Thoracic aorta (tissue), 2 donors: ENCODE measurements at regions not wholly inside any gene's neighbourhood (a gene's known extent, or its start where the extent isn't known, plus 50 kb on each side); places are given as distances from the start of the nearest gene placed in this dataset.

ENCODE experiments used
- ATAC-seq: fragments of 150-250 bp; one replicate; pipeline ENCODE4 v1.8.0; 2017; ENCODE audit warnings: low read depth; ENCODE audit not compliant: insufficient number of reproducible peaks, low FRiP score
- DNase-seq: peaks from one replicate; pipeline ENCODE4 v3.0.0-alpha.2; 2020; ENCODE audit warnings: low spot score
- H3K27ac ChIP-seq, 2 donors: fragments of 200-600 bp; sonication (generic); 1 replicate in 1 of 2; 2 replicates in 1 of 2; pipeline ENCODE4 v1.5.1; 2016; ENCODE audit warnings: mild to moderate bottlenecking in 2 of 2, moderate library complexity in 2 of 2
- H3K27me3 ChIP-seq: fragments of 200-600 bp; sonication (generic); replicated peaks from 2 replicates; pipeline ENCODE4 v1.6.0; 2016; ENCODE audit warnings: mild to moderate bottlenecking; ENCODE audit not compliant: insufficient read depth
- H3K36me3 ChIP-seq: fragments of 200-600 bp; sonication (generic); one replicate; pipeline ENCODE4 v1.5.1; 2016
- H3K4me1 ChIP-seq, 2 donors: fragments of 200-600 bp; sonication (generic); 1 replicate in 1 of 2; 2 replicates in 1 of 2; pipeline versions ENCODE4 v1.5.1 to v1.6.0; 2016; ENCODE audit warnings: low read depth in 2 of 2, mild to moderate bottlenecking in 1 of 2; ENCODE audit not compliant: control insufficient read depth in 1 of 2
- H3K4me3 ChIP-seq: fragments of 200-600 bp; sonication (generic); 2 replicates; pipeline ENCODE4 v1.5.1; 2016; ENCODE audit warnings: mild to moderate bottlenecking
- H3K9me3 ChIP-seq: fragments of 200-600 bp; sonication (generic); 2 replicates; pipeline ENCODE4 v1.5.1; 2016
- TF ChIP-seq, protein P1 (sequence below): fragments of 200-600 bp; sonication (generic); IDR thresholded peaks from one replicate; pipeline ENCODE4 v1.5.1; 2019; ENCODE audit warnings: antibody characterized with exemption

DNA sequence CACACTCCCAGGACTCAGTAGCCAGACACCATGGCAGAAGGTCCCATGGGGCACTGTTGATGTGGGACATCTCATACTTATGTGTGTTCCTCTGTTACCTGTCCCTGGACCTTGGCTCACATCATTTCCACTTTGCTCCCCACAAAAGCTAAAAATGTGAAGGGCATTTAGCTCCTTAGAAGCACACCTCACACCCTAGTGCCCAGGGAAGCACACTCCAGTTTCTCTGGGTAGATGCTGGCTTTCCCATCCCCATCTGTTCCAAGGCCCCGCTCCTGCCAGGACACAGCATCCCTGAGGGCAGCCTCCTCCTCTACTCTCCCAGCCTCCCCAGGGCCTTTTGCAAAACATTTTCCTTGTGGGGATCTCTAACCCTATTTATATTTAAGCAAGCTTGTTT is 572.4 kb upstream of the MGMT start:
- Histone ChIP-seq H3K4me3 (no peak overlapping the region), H3K36me3 (no peaks in the 10 kb centered on the region), H3K27me3 (no peaks in the 10 kb centered on the region), H3K27ac (no peak overlapping the region), H3K9me3 (no peaks in the 10 kb centered on the region), H3K4me1 (no peaks in the 10 kb centered on the region)
- no peak for ATAC-seq
- TF ChIP-seq, protein P1, sequence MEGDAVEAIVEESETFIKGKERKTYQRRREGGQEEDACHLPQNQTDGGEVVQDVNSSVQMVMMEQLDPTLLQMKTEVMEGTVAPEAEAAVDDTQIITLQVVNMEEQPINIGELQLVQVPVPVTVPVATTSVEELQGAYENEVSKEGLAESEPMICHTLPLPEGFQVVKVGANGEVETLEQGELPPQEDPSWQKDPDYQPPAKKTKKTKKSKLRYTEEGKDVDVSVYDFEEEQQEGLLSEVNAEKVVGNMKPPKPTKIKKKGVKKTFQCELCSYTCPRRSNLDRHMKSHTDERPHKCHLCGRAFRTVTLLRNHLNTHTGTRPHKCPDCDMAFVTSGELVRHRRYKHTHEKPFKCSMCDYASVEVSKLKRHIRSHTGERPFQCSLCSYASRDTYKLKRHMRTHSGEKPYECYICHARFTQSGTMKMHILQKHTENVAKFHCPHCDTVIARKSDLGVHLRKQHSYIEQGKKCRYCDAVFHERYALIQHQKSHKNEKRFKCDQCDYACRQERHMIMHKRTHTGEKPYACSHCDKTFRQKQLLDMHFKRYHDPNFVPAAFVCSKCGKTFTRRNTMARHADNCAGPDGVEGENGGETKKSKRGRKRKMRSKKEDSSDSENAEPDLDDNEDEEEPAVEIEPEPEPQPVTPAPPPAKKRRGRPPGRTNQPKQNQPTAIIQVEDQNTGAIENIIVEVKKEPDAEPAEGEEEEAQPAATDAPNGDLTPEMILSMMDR = no peak
- DNase-seq = no peak

DNA sequence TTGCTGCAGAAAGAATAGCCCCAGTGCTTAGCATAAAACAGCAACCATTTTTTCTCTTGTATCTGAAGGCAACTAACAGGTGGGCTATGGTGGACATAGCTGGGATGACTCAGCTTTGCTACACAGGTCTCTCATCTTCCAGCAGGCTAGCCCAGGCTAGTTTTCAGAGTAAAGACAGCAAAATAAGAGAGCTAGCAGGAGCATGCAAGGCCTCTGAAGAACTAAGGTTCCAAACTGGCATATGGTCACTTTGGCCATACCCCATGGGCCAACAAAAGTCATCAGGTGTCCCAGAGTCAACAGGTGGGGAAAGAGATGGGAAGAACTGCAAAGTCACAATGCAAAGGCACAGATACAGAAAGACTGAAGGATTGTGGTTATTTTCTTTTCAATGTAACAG is 571.6 kb upstream of the MGMT start:
- no peaks in the 10 kb centered on the region for H3K27me3 ChIP-seq
- no peak overlapping the region for H3K27ac ChIP-seq
- no peaks in the 10 kb centered on the region for H3K4me1 ChIP-seq
- no peaks in the 10 kb centered on the region for H3K36me3 ChIP-seq
- no peak for ATAC-seq
- TF ChIP-seq, protein P1 = no peak
- no peaks in the 10 kb centered on the region for H3K9me3 ChIP-seq
- DNase-seq = no peak
- H3K4me3 ChIP-seq = no peak overlapping the region

DNA sequence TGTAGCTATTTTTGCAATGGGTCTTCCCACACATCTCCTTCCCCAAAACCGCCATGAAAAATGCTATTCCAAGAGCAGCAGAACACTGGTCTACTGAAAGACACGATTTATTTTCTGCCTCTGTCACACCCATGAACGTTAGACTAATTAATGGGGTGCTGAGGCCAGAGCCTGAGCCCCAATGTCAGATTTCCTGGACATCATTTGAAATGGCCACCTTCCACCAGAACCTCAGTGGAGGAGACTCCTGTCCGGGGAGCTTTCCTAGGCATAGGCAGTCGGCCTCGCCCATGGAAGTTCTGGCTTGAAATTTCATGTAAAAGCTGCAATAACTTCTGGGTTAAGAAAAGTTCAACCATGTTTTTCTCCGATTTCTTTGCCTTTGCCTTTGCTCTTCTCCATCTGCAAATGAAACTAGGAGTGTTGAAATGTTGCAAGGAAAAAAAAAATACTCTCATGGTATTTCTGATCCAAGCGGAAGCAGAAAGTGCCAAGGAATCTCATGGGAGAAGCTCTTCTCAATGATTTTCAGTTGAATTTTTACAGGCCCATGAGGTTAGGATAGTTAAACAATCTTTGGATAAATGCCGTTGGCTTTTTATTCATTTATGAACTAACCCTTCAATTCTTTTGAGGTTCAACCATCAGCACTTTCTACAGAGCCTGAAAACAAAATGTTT is 570.8 kb upstream of the MGMT start:
- TF ChIP-seq, protein P1 = no peak
- H3K4me1 ChIP-seq = no peaks in the 10 kb centered on the region
- no peak overlapping the region for H3K27ac ChIP-seq
- ATAC-seq (no peak), DNase-seq (no peak)
- no peaks in the 10 kb centered on the region for H3K36me3 ChIP-seq
- no peaks in the 10 kb centered on the region for H3K9me3 ChIP-seq
- H3K4me3 ChIP-seq = no peak overlapping the region
- no peaks in the 10 kb centered on the region for H3K27me3 ChIP-seq

DNA sequence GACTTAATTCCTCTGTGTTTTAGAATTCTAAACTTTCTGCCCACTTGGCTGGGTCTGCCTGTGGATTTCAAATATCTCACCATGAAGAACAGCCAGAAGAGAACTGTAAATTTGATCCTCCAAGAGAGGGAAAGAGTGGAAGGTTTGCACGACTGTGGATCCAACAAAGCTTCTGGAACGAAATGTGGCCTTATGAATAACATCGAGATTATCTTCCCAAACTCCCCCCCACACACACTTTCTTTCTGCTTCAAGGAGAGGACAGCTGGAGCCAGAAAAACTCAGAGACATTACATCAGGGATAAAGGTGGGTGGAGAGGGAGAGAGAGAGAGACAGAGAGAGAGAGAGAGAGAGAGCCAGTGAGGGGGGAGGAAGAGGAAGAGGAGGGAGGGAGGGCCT is 570.1 kb upstream of the MGMT start:
- Histone ChIP-seq H3K36me3 (no peaks in the 10 kb centered on the region), H3K27me3 (no peaks in the 10 kb centered on the region), H3K4me1 (no peaks in the 10 kb centered on the region), H3K27ac (no peak overlapping the region), H3K4me3 (no peak overlapping the region), H3K9me3 (no peaks in the 10 kb centered on the region)
- TF ChIP-seq, protein P1 = no peak
- ATAC-seq (no peak), DNase-seq (no peak)

DNA sequence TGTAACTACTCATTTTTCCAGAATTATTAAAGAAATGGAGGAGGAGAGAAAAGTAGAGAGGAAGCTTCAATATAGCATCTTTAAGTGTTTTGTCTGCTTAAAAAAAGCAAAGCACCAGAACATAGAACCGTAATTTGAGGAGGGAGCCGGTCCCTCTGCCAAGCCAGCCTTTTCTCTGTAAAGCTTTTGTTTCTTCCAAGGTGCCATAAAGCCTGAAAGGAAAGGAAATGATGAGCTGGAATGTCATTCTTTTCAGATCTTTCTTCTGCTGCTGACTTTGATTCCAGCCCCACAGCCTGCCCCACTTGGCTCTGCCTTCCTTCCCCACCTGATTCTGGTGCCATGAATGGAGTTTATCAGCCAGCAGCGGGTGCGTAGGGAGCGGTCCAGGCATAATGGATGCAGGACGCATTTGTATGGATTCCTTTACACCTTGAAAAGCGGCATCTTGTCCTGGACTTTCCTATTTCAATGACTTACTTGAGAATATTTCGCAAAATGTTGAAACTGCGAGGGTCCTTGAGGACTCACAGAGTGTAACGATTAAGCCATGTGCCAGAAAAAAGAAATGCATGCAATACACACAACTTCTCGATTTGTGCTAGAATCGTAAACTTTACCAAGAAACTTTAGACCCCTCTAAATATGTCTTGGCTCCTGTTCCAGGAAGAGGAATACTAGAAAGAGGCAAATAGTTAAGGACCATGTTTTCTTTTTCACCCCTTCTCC is 569.5 kb upstream of the MGMT start:
- Histone ChIP-seq H3K4me3 (no peak overlapping the region), H3K9me3 (no peaks in the 10 kb centered on the region), H3K27ac (no peak overlapping the region), H3K27me3 (no peaks in the 10 kb centered on the region), H3K4me1 (no peaks in the 10 kb centered on the region), H3K36me3 (no peaks in the 10 kb centered on the region)
- TF ChIP-seq, protein P1 = no peak
- no peak for ATAC-seq
- DNase-seq = no peak
